Calu3 (cell line): ENCODE measurements at regions not wholly inside any gene's neighbourhood (a gene's known extent, or its start where the extent isn't known, plus 50 kb on each side); places are given as distances from the start of the nearest gene placed in this dataset.

ENCODE experiments used
- BruUV-seq: library from RNA; stranded (reverse); fragments of 400-500 nt; replicated peaks from 2 replicates; lab custom pipeline; 2021; lab: Mats Ljungman, UMichigan
- CTCF ChIA-PET: fragments of 300-600 bp; sonication (Branson Sonifier 250); formaldehyde crosslinking; loops from one replicate; lab custom pipeline; 2022; ENCODE audit warnings: antibody characterized with exemption; lab: Charles Lee
- DNase-seq: peaks from one replicate; pipeline ENCODE4 v3.0.0; 2022
- H3K27ac Mint-ChIP-seq: one replicate; pipeline ENCODE4 v1.8.0; 2022; ENCODE audit warnings: mixed read lengths; ENCODE audit not compliant: unreplicated experiment
- H3K27me3 Mint-ChIP-seq: one replicate; pipeline ENCODE4 v1.8.0; 2022; ENCODE audit warnings: mixed read lengths; ENCODE audit not compliant: unreplicated experiment
- H3K36me3 Mint-ChIP-seq: one replicate; pipeline ENCODE4 v1.8.0; 2022; ENCODE audit warnings: mild to moderate bottlenecking, moderate library complexity, mixed read lengths; ENCODE audit not compliant: insufficient read depth, unreplicated experiment
- H3K4me1 Mint-ChIP-seq: one replicate; pipeline ENCODE4 v1.8.0; 2022; ENCODE audit warnings: mild to moderate bottlenecking, low read depth, mixed read lengths; ENCODE audit not compliant: unreplicated experiment
- H3K4me3 Mint-ChIP-seq: one replicate; pipeline ENCODE4 v1.8.0; 2022; ENCODE audit warnings: mild to moderate bottlenecking, low read depth, moderate library complexity, mixed read lengths; ENCODE audit not compliant: unreplicated experiment
- H3K9me3 Mint-ChIP-seq: one replicate; pipeline ENCODE4 v1.8.0; 2022; ENCODE audit warnings: low read depth, mixed read lengths; ENCODE audit not compliant: unreplicated experiment
- intact Hi-C: fragments of 100-400 bp; cut with micrococcal nuclease; formaldehyde crosslinking; loops from one replicate; pipeline ENCODE4 v1.10.0; 2022; ENCODE audit not compliant: unreplicated experiment
- TF ChIP-seq, protein P1 (sequence below): fragments of 200-600 bp; IDR thresholded peaks from one replicate; pipeline ENCODE4 v1.8.0; 2022; ENCODE audit warnings: antibody characterized with exemption; ENCODE audit not compliant: unreplicated experiment

DNA sequence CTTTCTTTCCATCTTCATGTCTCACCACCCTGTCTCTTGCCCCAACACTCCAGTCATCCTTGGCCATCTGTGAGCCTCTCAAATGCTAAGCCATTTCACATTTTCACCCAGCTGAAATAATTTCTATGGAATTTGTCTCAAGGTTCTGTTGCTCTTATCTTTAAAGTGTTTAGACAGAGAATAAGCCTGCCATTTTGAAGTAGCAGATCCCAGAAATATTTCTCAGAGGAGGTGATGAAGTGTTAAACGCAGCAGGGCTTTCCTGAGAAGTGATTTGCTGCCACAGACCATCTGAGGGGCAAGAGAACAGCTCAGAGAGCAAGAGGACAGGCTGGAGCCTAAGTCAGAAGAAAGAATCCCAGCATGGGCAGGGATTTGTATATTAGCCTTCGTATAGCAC is 71.6 kb upstream of the CLMN start:
- BruUV-seq = no TSS peak
- intact Hi-C loops = no loop called here
- Mint-ChIP-seq H3K27ac (no peak overlapping the region), H3K27me3 (peaks cover 47% of the 10 kb centered on the region), H3K9me3 (peaks cover 4% of the 10 kb centered on the region), H3K4me3 (no peak overlapping the region), H3K36me3 (no peaks in the 10 kb centered on the region), H3K4me1 (no peaks in the 10 kb centered on the region)
- DNase-seq = no peak
- CTCF ChIA-PET = no interaction called here
- TF ChIP-seq, protein P1, sequence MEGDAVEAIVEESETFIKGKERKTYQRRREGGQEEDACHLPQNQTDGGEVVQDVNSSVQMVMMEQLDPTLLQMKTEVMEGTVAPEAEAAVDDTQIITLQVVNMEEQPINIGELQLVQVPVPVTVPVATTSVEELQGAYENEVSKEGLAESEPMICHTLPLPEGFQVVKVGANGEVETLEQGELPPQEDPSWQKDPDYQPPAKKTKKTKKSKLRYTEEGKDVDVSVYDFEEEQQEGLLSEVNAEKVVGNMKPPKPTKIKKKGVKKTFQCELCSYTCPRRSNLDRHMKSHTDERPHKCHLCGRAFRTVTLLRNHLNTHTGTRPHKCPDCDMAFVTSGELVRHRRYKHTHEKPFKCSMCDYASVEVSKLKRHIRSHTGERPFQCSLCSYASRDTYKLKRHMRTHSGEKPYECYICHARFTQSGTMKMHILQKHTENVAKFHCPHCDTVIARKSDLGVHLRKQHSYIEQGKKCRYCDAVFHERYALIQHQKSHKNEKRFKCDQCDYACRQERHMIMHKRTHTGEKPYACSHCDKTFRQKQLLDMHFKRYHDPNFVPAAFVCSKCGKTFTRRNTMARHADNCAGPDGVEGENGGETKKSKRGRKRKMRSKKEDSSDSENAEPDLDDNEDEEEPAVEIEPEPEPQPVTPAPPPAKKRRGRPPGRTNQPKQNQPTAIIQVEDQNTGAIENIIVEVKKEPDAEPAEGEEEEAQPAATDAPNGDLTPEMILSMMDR = no peak

- BruUV-seq = no TSS peak
- DNase-seq = no peak
- Mint-ChIP-seq H3K9me3 (peaks cover 4% of the 10 kb centered on the region), H3K27me3 (peaks cover 40% of the 10 kb centered on the region), H3K27ac (no peak overlapping the region), H3K36me3 (no peaks in the 10 kb centered on the region), H3K4me1 (no peaks in the 10 kb centered on the region), H3K4me3 (no peak overlapping the region)
- intact Hi-C loops = no loop called here
- TF ChIP-seq, protein P1 = no peak
- CTCF ChIA-PET = interaction anchor here (0.7 kb wide), 1 partner anchor 15 kb away, joined by 3 read pairs; no protein-coding TSS in a partner anchor
Observed at GRCh38 chr14:95389471-95390011, 69.8 kb upstream of the CLMN start.

GRCh38 chr14:95388699-95389098 is 69.0 kb upstream of the CLMN start:
- DNase-seq = no peak
- H3K27me3 Mint-ChIP-seq = peaks cover 31% of the 10 kb centered on the region
- intact Hi-C loops = no loop called here
- CTCF ChIA-PET = no interaction called here
- H3K36me3 Mint-ChIP-seq = no peaks in the 10 kb centered on the region
- H3K4me3 Mint-ChIP-seq = no peak overlapping the region
- BruUV-seq = no TSS peak
- no peaks in the 10 kb centered on the region for H3K9me3 Mint-ChIP-seq
- no peaks in the 10 kb centered on the region for H3K4me1 Mint-ChIP-seq
- TF ChIP-seq, protein P1 = no peak
- H3K27ac Mint-ChIP-seq = no peak overlapping the region

- CTCF ChIA-PET = no interaction called here
- Mint-ChIP-seq H3K4me3 (no peak overlapping the region), H3K4me1 (no peaks in the 10 kb centered on the region), H3K27ac (no peak overlapping the region), H3K36me3 (no peaks in the 10 kb centered on the region), H3K9me3 (no peaks in the 10 kb centered on the region), H3K27me3 (peaks cover 29% of the 10 kb centered on the region)
- TF ChIP-seq, protein P1 = no peak
- no peak for DNase-seq
- intact Hi-C loops = no loop called here
- no TSS peak for BruUV-seq
Observed at GRCh38 chr14:95387826-95388445, 68.2 kb upstream of the CLMN start.
